ENCODE measurements at regions not wholly inside any gene's neighbourhood (a gene's known extent, or its start where the extent isn't known, plus 50 kb on each side); places are given as distances from the start of the nearest gene placed in this dataset.
A peak's percentile ranks its signal among the peaks of the same experiment; 100 is the strongest.

DNA sequence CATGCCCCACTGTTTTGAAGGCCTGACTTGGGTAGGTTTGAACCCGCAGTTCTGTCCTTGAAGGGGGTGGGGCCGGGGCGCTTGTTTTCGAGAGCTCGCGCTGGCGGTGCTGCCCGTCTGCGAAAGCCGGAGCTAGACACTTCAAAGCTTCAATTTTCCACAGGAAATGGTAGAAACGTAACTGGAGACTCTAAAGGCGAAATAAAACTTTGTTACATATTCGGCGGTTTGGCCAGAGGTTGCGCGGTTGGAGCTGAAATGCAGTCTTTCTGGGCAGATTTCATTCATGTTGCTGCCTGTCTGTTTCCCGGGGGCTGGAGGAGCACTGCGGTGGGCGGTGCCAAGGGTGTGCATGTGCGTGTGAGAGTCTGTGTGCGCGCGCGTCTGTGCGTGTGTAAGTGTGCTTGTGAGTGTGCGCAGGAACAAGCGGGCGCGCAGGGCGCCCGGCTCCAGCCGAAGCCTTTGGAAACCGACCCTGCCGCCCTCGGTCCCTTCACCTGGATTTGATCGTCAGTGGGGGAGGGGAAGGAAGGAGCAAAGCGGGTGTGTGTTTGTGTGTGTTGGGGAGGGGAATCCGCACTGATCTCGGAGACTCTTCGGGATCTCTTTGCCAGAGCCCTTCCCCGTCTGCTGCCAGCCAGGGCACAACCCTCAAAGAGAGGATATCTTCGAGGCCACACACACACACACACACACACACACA is 227.7 kb upstream of the CRY1 start:
- DNase-seq (ENCODE audit: low read depth), result no peak

DNA sequence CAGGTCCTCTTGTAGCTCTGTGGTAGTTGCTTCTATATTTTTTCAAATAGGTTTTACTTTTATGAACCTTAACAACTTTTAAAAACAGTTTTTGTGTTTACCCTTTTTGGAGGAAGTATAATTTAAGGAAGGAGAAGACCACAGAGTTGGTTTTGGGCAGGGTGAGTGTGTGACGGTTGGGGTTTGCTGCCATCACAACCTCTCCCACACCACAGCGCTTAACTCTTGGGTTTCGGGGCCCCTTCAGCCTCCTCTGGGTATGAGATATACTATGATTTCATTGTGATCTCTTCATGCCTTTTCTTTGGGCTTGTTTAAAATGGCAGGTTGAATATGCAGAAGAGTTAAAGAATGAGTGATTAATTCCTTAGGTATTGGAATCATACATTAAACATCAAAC is 228.7 kb upstream of the CRY1 start:
- DNase-seq (ENCODE audit: low read depth), result no peak

DNA sequence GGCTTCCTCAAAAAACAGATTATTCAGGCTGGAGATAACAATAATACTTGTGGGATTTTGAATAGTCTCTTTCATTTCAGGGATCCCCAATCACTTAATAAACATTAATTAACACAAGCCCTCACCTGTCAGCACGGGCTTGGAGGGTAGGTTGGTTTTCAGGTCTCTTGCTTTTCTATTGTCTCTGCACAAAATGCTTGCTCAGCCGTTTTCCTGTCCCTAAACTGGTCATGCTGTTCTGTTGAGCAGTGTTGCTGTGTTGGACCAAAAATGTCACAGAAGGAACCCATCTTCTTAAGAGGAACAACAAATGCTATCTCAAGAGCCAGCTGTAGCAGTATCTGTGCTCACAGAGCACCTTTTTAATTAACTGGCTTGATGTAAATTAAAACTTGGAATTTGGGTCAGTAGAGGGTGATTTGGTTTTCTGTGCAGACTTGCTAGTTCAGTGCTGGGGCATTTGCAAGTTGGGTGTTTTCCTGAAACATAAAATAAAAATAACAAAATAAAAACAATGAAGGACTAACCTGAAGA is 231.8 kb upstream of the CRY1 start:
- DNase-seq (ENCODE audit: low read depth), result no peak

DNA sequence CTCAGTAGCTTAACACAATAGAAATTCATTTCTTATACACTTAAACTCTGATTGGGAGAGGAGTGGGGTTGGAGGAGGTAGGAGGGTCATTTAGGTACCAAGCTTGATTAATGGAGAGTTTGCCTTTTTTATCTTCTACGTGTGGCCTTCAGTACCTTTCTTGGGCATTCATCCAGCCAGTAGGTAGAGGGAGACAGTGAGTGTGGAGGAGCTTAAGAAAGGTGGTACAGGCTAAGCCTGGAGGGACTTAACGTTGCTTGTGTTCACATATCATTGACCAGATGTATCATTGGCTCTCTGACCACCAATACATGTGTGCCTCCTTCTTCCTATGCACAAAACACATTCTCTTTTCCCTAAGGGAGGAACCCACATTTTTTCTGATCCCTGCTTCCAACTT is 232.9 kb upstream of the CRY1 start:
- DNase-seq (ENCODE audit: low read depth), result no peak

DNA sequence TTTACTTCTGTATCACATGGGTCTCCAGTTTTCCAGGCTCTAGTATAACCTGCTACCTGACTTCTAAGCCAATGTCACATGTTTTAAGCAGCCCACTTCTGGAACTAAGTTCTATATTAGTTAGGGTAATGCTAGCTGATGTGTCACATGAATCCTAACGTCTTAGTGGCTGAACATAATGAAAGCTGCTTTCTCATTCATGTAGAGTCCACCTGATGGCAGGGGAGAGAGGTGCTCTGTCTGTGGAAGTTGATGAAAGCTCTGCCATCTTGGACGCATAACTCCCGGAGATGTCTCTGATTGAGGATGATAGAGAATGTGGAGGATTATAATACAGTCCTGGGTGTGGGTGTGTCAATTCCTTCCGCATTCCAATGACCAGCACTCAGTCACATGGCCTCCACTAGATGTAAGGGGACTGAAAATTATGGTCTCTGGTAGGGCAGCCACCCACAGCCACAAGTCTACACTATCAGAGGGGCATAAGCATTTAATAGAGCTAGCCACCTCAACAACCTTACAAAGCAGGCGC is 234.4 kb upstream of the CRY1 start:
- no peak for DNase-seq (ENCODE audit: low read depth)

DNA sequence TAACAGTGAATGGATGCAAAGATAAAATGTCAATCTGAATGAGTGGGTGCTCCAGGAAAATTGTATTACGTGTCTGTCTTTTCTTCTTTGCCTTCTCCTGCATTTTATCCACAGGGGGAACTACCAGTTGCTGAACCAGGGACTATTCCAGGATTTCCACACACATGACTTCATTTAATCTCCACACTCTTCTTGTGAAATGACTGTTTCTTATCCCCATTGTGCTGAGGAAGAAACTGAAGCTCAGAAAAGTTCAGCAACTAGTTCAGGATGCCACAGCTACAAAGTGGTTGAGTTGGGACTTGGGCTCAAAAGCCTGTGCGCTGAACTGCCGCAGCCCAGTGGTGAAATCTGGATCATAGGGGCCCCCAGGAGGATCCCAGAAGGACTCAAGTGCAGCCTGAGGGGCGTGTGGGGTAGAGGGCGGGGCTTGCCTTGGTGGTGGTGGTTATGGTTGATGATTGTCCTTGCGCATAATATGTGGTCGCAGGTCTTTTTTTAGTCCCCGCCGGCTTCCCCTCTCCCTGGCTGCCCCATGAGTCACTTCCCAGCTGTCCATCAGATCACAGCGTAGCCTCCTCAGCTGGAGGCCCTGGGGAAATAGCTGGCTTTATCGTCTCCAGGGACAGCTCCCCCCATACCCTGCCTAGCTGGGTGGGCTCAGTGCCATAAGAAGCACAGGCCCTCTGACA is 235.2 kb upstream of the CRY1 start:
- DNase-seq (ENCODE audit: low read depth), result peak; percentile 9

DNA sequence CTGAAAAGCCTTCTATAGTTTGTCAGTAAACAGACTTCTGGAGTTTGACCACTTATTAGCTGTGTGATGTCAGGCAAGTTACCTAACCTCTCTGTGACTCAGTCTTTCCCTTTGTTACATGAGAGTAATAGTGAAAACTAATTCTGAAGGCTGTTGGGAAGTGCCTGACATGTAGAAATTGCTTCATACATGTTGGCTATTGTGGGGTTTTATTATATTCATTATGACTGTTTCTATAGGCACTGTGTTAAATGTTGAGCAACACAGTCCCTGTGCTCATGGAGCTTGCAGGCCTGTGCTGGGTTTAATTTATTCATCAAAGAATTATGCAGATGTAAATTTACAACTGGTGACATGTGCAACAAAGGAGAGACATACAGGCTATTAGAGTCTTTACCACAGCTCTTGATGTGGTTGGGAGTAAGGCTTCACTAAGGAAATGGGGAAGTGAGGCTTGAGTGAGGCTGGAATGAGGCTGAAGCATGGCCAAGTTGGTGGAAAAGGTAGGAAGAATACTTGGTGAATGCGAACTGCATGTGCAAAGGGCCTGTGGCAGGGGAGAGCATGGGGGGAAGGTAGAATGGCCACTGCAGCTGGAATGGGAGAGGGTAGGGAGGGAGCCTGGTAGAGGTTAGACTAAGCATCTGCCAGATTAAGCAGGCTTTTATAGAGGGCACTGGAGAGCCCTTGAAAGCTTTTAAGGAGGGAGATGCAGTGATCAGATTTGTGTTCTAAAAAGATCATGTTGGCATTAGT is 236.4 kb upstream of the CRY1 start:
- no peak for DNase-seq (ENCODE audit: low read depth)

DNA sequence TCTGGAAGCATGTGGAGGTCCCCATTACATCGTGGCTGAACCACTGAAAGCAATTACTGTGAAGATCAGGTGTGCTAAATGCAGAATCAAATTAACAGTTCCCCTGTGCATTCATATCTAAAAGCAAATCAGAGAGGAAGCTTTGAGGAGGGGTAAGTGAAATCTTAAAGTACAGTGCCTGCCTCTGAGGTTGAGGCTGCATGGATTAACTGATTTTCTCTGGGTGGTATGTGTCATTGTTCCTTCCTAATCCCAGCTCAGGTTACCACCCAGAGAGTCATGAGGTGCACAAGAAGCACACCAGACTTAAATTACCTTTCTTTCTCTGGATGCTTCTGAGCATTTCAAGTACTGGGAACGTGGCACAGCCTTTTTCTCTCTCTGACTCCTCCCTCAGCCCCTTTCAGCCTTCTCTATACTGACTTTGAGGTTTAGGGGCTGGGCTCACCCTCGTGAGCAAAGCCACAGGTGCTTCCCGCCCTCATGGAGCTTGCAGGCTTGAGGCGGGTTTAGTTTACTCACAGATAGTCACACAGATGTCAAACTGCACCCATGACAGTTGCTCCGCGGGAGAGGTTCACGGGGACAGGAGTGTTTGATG is 237.6 kb upstream of the CRY1 start:
- no peak for DNase-seq (ENCODE audit: low read depth)

DNA sequence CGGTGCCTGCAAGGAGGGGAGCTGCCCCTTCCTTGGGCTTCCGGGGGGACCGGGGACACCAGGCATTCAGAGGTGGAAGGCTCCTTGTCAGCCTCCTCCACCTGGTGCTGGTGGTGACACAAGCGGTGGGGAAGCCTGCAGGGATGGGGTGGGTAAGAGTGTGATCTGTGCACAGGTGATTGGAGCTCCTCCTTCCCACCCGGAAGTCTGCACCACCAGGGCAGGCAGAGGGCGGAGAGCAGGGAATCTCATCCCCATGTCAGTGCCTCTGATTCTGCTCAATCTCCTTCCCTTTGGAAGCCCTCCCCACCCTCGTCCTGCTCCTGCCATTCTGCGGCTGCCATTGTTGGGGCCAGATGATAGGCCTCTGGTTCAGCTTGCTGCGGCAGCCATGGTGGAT is 238.1 kb upstream of the CRY1 start:
- DNase-seq (ENCODE audit: low read depth), result no peak

DNA sequence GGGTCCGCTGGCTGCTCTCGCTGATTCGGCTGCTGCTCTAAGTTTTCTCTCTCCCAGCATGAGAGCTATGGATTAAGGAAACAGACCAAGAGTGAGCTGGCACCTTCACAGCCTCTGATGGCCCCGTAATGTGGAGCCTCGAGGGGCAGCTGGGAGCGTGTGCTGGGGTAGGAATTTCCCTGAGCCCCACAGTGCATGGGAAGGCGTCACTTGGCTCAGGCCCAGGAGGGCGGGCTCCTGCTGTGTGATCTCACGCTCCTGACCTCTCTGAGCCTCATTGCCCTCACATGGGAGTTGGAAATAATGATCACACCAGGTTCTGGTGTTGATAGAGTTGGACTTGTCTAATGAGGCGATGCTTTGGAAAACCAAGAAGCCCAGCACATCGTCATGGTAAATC is 238.6 kb upstream of the CRY1 start:
- DNase-seq (ENCODE audit: low read depth), result no peak

DNA sequence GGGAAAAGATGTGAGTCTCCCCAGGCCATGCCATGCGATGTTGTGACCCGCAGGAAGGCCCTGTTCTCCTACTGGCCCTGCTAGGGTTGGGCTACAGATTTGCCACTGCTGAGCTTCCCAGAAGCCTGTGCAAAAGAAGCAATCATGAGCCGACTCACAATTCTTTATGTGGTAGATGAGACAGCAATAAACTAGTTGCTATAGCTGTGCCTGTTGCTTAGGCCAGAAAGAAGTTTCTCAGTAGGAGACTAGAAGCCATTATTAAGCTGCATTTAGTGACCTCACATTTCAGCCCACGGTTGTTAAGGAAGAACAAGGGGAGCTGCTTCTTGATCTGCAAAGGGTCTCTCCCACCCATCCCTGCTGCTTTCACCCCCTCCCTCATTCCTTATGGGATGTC is 239.4 kb upstream of the CRY1 start:
- DNase-seq (ENCODE audit: low read depth), result no peak

DNA sequence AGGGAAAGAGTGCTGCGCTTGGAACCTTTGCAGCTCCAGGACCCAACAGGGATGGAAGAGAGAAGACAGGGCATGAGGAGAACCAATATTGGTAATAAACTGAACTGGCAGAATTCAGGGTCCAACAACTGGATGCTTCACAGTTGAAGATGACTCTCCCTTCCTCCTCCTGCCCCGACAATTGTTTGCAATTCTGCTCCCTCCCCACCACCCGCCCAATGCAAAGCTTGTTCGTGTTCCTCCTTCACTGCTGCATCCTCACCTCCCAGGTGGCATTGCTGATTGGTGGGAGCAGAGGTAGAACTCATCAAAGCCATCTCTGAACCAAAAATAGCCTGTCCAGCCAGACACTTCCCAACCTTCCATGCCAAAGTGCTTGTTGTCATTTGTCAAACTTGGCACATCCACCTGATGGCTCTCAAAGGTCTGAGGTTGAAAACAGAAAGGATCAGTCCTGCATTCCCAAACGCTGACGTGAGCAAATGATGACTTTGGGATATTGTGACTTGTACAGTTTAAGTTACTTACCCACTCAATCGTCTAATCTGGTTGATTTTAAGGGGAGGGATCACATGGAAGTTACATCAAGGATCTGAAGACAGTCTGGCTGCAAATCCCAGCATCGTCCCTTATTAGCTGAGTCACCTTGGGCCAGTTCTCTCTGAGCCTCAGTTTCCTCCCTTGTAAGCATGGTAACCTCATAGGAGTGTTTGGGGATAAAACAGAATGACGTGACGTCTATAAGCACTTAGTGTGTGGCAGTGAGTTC is 242.6 kb upstream of the CRY1 start:
- DNase-seq (ENCODE audit: low read depth), result no peak

DNA sequence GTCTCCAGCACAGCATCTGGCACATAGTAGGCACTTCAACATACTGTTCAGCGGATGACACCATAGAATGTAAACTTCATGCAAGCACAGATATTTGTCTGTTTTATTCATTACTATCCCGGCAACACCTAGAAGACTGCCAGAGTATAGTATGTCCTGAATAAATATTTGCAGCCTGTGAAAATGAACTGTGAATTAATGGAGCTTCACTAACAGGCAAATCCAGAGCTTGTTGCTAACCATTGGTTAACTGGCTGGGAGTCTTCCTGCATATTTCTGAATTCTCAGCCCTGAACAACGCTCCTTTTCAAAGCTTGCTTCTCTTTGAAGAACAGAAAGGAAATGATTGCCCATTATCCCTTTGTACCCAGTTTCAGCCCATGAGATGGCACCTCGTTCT is 243.3 kb upstream of the CRY1 start:
- no peak for DNase-seq (ENCODE audit: low read depth)

DNA sequence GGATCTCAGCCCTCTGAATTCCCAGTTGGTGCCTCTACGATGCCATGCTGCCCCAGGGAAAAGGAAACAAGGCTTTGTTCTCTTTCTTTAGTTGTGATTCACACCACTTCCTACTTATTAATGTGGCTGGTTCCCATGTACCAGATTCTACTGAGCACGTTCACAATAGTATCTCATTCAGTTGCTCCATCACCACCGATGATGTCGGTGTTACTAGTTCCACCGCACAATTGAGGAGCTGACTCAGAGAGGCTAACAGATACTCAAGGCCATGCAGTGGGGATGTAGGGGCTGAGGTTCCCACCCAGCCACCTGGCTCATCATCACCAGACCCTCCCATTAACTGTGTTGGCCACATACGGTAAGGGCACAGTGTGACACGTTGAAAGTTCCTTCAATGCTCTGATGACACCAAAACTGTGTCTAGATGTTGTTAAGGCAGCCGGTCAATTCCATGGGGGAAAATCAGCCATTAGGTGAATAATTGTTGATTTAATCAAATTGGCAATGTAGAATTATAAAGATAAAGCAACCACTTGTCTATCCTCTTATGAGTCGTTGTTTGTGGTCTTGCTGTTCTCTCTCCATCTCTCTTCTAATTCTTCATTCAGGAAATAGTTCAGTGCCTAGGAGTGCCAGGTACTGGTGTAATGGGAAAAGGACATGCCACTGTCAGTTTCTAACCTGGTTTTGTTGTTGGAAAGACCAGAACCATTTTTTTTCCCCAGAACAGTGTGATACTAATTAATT is 244.2 kb upstream of the CRY1 start:
- no peak for DNase-seq (ENCODE audit: low read depth)

DNA sequence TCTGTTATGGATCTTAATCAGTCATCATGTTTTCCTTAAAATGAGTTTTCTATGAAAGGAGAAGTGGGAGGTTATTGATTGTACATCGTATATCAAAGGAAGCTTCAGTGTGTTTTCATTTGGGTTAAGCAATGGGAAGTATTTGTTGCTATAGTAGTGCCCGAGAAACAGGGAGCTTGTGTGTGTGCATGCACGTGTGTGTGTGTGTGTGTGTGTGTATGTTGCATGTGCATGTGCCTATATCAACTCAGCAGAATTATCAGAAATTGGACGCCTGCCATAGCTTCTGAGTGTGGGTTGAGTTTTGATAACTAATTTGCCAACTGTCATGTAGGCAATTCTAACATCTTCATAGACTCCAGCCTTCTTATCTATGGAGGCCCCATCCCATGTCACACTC is 246.1 kb upstream of the CRY1 start:
- DNase-seq (ENCODE audit: low read depth), result no peak

DNA sequence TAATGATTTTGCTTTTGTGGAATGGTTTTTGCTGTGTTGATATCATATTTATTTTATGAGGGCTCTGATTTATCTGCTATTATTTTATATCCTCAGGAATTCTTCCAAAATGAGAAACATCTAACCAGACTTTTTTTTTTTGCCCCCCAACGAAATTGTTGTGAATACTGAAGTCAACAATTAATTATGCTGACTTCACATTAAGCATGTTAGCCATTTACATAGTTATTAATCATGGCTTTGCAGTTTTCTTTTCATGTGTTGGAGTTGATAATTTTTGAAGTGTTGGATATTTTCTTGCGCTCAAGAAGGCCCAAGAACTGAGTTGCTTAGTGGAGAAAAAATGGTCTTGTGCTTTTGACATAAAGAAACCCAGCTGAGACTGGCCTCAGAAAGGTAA is 246.6 kb upstream of the CRY1 start:
- no peak for DNase-seq (ENCODE audit: low read depth)

DNA sequence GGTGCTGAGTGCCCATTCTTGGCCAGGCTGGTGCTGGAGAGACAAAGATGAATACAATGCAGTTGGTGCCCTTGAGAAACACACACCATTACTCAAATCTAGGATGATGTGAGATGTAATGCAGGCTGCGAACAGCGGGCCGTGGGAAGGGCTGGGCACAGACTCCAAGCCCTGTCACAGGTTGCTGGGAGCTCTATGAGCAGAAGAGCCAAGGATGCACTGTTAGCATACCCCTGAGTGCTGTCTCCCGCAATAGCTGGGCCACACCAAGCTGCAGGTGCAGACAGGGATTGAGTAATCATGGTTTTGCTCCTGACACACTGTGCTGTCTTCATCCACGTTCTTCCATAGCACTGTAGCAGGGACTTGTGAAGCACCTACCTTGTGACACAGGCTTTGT is 247.5 kb upstream of the CRY1 start:
- DNase-seq (ENCODE audit: low read depth), result no peak

DNA sequence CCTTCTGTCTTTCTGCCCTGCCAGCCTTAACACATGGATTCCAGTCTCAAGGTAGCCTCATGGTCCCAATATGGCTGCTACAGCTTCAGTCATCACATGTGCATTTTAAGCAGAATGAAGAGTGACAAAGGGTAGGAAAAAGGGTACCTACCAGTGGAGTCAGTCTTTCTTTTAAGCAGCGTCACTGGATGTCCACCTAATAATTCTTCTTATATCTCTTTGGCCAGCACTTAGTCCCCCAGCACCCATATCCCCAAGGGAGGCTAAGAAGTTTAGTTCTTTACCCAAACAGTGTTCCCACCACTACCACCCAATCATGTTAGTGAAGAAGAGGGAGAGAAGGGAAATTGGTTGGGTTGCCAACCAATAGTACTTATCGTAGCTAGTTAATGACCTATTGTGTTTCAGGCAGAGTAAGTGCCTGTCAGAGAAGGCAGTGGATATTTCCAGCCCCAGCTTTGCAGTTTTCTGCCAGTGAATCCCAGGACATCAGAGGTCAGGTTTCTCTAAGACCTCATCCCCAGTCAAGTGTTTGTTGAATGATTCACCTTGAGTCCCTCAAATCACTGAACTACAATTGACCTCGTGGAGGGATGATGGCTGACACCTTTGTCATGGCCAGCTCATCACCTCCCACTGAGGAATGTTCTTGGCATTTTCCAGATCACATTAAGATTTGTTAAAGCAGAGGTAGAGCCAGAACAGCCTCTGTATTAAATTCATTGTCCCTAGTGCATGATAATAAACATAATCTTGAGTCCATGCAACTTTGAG is 250.9 kb upstream of the CRY1 start:
- DNase-seq (ENCODE audit: low read depth), result no peak

DNA sequence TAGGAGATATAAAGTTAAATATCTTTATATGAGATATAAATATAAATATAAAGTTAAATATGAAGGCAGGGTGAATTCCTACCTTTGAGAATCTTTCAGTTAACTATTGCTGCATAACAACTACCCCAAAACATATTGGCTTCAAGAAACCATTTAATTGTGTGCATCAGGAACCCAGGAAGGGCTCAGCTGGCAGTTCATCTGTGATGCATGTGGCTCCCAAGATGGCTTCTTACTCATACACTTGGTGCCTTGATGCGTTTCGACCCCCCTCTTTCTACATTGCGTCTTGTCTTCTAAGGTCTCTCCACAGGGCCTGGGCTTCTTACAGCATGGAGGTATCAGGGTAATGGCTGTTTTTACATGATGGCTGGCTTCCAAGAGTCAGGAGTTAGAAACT is 253.9 kb upstream of the CRY1 start:
- no peak for DNase-seq (ENCODE audit: low read depth)

Data from CMK (cell line).